Dendritic cell treated with granulocyte-macrophage colony-stimulating factor and Interleukin-4, amounts not matched to agents 40 ng/mL and 50 ng/mL, for 4 days (primary cell): ENCODE measurements at regions not wholly inside any gene's neighbourhood (a gene's known extent, or its start where the extent isn't known, plus 50 kb on each side); places are given as distances from the start of the nearest gene placed in this dataset.

ENCODE experiments used
- H3K27ac Mint-ChIP-seq: one replicate; pipeline ENCODE4 v1.8.0; 2022; ENCODE audit warnings: mild to moderate bottlenecking, mixed read lengths
- H3K27me3 Mint-ChIP-seq: one replicate; pipeline ENCODE4 v1.8.0; 2022; ENCODE audit warnings: mild to moderate bottlenecking, mixed read lengths
- H3K36me3 Mint-ChIP-seq: one replicate; pipeline ENCODE4 v1.8.0; 2022; ENCODE audit warnings: low read depth, mixed read lengths
- H3K4me1 Mint-ChIP-seq: one replicate; pipeline ENCODE4 v1.8.0; 2022; ENCODE audit warnings: low read depth, mixed read lengths
- H3K4me3 Mint-ChIP-seq: one replicate; pipeline ENCODE4 v1.8.0; 2022; ENCODE audit warnings: mild to moderate bottlenecking, moderate library complexity, mixed read lengths
- H3K9me3 Mint-ChIP-seq: one replicate; pipeline ENCODE4 v1.8.0; 2022; ENCODE audit warnings: mixed read lengths
- intact Hi-C: fragments of 100-400 bp; cut with micrococcal nuclease; formaldehyde crosslinking; loops from one replicate; pipeline ENCODE4 v1.15.0; 2022

DNA sequence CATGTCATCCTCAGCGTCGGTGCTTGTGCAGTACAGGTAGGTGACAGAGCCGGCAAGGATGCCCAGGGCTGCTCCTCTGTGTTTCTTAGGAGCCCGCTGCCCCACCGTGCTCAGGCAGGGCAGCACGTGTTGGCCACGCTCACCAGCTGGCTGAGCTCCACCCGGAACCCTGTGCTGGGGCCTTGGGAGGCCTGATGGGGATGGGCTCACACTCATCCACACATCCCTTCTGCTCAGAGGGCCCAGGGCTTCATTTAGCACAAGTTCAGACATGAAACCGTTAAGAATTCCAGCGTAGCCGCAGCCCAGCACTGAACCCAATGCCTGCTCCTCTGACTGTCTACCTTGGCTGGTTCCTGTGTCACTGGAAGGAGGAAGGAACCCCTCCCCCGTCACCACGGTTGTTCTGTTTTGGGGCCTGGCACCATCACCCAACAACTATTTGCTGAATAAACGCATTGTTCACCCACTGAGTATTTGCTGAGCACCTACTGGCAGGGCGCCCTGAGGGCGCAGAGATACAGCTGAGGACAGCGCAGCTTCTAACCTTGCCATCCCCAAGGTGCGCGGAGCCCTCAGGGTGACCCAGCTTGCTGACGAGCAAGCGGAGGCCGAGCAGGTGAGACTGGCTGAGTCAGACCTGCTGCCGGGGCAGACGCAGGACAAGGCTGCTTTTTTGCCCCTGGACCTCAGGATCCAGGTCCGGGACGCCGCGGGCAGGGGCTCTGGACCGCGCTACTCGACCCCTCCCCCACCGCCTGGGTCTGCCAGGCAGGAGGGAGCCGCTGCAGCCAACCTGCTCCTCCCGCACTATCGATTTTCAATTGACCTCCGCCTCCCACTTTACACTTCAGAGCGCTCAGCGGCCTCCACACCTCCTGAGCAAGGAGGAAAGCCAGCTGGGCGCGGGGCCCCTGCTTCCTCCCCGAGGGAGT is 50.6 kb upstream of the RET start:
- no peaks in the 10 kb centered on the region for H3K36me3 Mint-ChIP-seq
- no peaks in the 10 kb centered on the region for H3K9me3 Mint-ChIP-seq
- H3K4me1 Mint-ChIP-seq, result no peaks in the 10 kb centered on the region
- intact Hi-C loops, result no loop called here
- no peak overlapping the region for H3K27ac Mint-ChIP-seq
- no peaks in the 10 kb centered on the region for H3K27me3 Mint-ChIP-seq
- no peak overlapping the region for H3K4me3 Mint-ChIP-seq
